Lower lobe of right lung (tissue), 2 donors: ENCODE measurements at regions not wholly inside any gene's neighbourhood (a gene's known extent, or its start where the extent isn't known, plus 50 kb on each side); places are given as distances from the start of the nearest gene placed in this dataset.

Experiments
- ATAC-seq, 2 donors: fragments of 200-7000 bp; cut with Tn5 transposase; one replicate each; pipeline ENCODE4 v1.9.1; 2020 to 2022; ENCODE audit warnings: mild to moderate bottlenecking in 2 of 2, moderate library complexity in 2 of 2
- DNase-seq: peaks from one replicate; pipeline ENCODE4 v3.0.0-alpha.2; 2020
- H3K27ac ChIP-seq: fragments of 200-600 bp; one replicate; pipeline ENCODE4 v1.8.0; 2022
- H3K27me3 ChIP-seq: fragments of 200-600 bp; one replicate; pipeline ENCODE4 v1.8.0; 2022; ENCODE audit warnings: low read depth
- H3K36me3 ChIP-seq: fragments of 200-600 bp; one replicate; pipeline ENCODE4 v1.8.0; 2022; ENCODE audit warnings: mild to moderate bottlenecking
- H3K4me1 ChIP-seq: fragments of 200-600 bp; one replicate; pipeline ENCODE4 v1.8.0; 2022
- H3K4me3 ChIP-seq: fragments of 200-600 bp; one replicate; pipeline ENCODE4 v1.8.0; 2022; ENCODE audit warnings: mild to moderate bottlenecking
- H3K9me3 ChIP-seq: fragments of 200-600 bp; one replicate; pipeline ENCODE4 v1.8.0; 2022
- CTCF ChIP-seq: fragments of 200-600 bp; IDR thresholded peaks from one replicate; pipeline ENCODE4 v1.8.0; 2022; ENCODE audit warnings: antibody characterized with exemption, mild to moderate bottlenecking
- intact Hi-C: fragments of 100-400 bp; cut with DNase I; formaldehyde crosslinking; loops from one replicate; pipeline ENCODE4 v1.11.0; 2022
- donor health status: DM: no; HTN: yes; CAD: no; lungs with severe emphysema.

GRCh38 chr2:35468245-35468644 is 887.3 kb upstream of the CRIM1 start:
- no peak overlapping the region for H3K4me3 ChIP-seq
- H3K36me3 ChIP-seq, result no peaks in the 10 kb centered on the region
- H3K4me1 ChIP-seq, result no peaks in the 10 kb centered on the region
- no peak for TF ChIP-seq CTCF
- no peak overlapping the region for H3K27ac ChIP-seq
- DNase-seq (no peak), ATAC-seq (no peak)
- H3K27me3 ChIP-seq, result no peaks in the 10 kb centered on the region
- intact Hi-C loops, result no loop called here
- H3K9me3 ChIP-seq, result no peaks in the 10 kb centered on the region

- ATAC-seq, result no peak
- TF ChIP-seq CTCF, result no peak
- intact Hi-C loops, result no loop called here
- H3K4me3 ChIP-seq, result no peak overlapping the region
- DNase-seq, result no peak
- H3K9me3 ChIP-seq, result no peaks in the 10 kb centered on the region
- H3K36me3 ChIP-seq, result no peaks in the 10 kb centered on the region
- no peaks in the 10 kb centered on the region for H3K4me1 ChIP-seq
- no peak overlapping the region for H3K27ac ChIP-seq
- H3K27me3 ChIP-seq, result no peaks in the 10 kb centered on the region
Measured at GRCh38 chr2:35463805-35464596, 891.6 kb upstream of the CRIM1 start.

GRCh38 chr2:35462226-35462998 is 893.2 kb upstream of the CRIM1 start:
- Histone ChIP-seq H3K4me1 (no peaks in the 10 kb centered on the region), H3K27me3 (no peaks in the 10 kb centered on the region), H3K4me3 (no peak overlapping the region), H3K36me3 (no peaks in the 10 kb centered on the region), H3K27ac (no peak overlapping the region), H3K9me3 (no peaks in the 10 kb centered on the region)
- intact Hi-C loops, result no loop called here
- DNase-seq, result no peak
- TF ChIP-seq CTCF, result no peak
- ATAC-seq, result no peak

GRCh38 chr2:35461406-35461805 is 894.2 kb upstream of the CRIM1 start:
- Histone ChIP-seq H3K9me3 (no peaks in the 10 kb centered on the region), H3K4me1 (no peaks in the 10 kb centered on the region), H3K27ac (no peak overlapping the region), H3K4me3 (no peak overlapping the region), H3K36me3 (no peaks in the 10 kb centered on the region), H3K27me3 (no peaks in the 10 kb centered on the region)
- DNase-seq (no peak), ATAC-seq (no peak)
- intact Hi-C loops, result no loop called here
- no peak for TF ChIP-seq CTCF

GRCh38 chr2:35454966-35455638 is 900.5 kb upstream of the CRIM1 start:
- ATAC-seq (no peak), DNase-seq (no peak)
- no peak for TF ChIP-seq CTCF
- no peak overlapping the region for H3K4me3 ChIP-seq
- intact Hi-C loops, result no loop called here
- no peaks in the 10 kb centered on the region for H3K9me3 ChIP-seq
- no peaks in the 10 kb centered on the region for H3K4me1 ChIP-seq
- H3K27ac ChIP-seq, result no peak overlapping the region
- no peaks in the 10 kb centered on the region for H3K27me3 ChIP-seq
- H3K36me3 ChIP-seq, result no peaks in the 10 kb centered on the region
